ENCODE measurements at regions not wholly inside any gene's neighbourhood (a gene's known extent, or its start where the extent isn't known, plus 50 kb on each side); places are given as distances from the start of the nearest gene placed in this dataset.
"Not testable (repeated sequence)": the region's sequence is repeated elsewhere in the genome, so short reads cannot be mapped to it uniquely, and the experiment has no call there.

DNA sequence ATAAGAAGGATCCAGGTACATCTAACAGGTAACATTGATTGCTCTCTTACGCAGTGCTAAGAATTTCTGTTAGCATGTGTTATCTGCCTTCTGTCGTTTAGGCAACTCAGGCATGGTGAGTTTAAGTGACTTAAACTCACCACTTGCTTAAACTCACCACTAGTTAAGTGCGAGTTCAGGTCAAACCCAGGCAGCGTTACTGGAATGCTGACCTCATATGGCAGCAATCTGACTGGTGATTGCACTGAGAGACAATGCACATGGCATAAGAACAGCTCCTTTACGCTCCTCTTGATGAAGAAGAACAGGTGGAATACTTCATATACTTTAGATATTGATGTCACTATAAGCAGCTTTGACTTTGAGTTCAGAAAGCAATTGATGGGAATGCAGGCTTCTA is 954.1 kb downstream of the SOCS6 start:
- no peak for DNase-seq (ENCODE audit: extremely low read depth in 1 of 11, low read depth in 9 of 11, low spot score in 4 of 11)

GRCh38 chr18:71238974-71239624 is 950.3 kb downstream of the SOCS6 start:
- no peak for DNase-seq (ENCODE audit: extremely low read depth in 1 of 11, low read depth in 9 of 11, low spot score in 4 of 11)

- DNase-seq (ENCODE audit: extremely low read depth in 1 of 11, low read depth in 9 of 11, low spot score in 4 of 11): no peak
Observed at GRCh38 chr18:71237641-71238040, 948.8 kb downstream of the SOCS6 start.

- no peak for DNase-seq (ENCODE audit: extremely low read depth in 1 of 11, low read depth in 9 of 11, low spot score in 4 of 11)
Observed at GRCh38 chr18:71233177-71233576, 944.3 kb downstream of the SOCS6 start.

DNA sequence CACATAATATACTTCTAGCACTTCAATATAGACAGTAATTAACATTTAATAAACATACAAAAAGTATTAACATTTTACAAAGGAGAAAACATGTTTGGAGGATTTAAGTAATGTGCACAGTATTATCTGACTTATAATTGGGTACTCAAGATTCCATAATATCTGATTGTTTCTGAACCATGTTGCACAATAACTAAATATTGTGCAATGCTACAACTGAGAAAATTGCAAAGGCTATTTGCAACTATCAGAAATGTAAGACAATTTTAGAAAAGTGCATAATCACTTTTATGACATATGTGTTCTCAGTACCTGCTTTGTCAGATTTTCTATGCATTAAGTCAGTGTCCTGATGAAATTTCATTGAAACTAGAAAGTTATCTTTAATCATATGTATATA is 934.6 kb downstream of the SOCS6 start:
- no peak for DNase-seq (ENCODE audit: extremely low read depth in 1 of 11, low read depth in 9 of 11, low spot score in 4 of 11)

GRCh38 chr18:71221405-71221804 is 932.6 kb downstream of the SOCS6 start:
- DNase-seq (ENCODE audit: extremely low read depth in 1 of 11, low read depth in 9 of 11, low spot score in 4 of 11): no peak

DNA sequence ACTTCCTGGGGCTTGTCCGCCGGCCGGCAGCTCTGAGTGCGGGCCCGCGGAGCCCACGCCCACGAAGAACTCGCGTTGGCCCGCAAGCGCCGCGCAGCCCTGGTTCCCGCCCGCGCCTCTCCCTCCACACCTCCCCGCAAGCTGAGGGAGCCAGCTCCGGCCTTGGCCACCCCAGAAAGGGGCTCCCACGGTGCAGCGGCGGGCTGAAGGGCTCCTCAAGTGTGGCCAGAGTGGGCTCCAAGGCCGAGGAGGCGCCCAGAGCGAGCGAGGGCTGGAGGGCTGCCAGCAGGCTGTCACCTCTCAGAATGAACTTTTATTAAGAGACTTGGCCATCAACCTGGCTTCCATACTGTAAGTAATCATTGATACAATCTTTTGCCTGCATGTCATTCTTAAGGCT is 923.9 kb downstream of the SOCS6 start:
- DNase-seq (ENCODE audit: extremely low read depth in 1 of 11, low read depth in 9 of 11, low spot score in 4 of 11): not testable (repeated sequence)

DNA sequence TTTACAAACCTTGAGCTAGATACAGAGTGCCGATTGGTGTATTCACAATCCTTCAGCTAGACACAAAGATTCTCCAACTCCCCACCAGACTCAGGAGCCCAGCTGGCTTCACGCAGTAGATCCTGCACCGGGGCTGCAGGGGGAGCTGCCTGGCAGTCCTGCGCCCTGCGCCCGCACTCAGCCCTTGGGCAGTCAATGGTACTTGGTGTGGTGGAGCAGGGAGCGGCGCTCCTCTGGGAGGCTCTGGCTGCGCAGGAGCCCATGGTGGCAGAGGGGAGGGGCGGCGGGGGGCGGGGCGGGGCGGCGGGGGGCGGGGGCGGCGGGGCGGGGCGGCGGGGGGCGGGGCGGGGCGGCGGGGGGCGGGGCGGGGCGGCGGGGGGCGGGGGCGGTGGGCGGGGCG is 923.4 kb downstream of the SOCS6 start:
- no peak for DNase-seq (ENCODE audit: extremely low read depth in 1 of 11, low read depth in 9 of 11, low spot score in 4 of 11)

- no peak for DNase-seq (ENCODE audit: extremely low read depth in 1 of 11, low read depth in 9 of 11, low spot score in 4 of 11)
Observed at GRCh38 chr18:71209944-71210343, 921.1 kb downstream of the SOCS6 start.

DNA sequence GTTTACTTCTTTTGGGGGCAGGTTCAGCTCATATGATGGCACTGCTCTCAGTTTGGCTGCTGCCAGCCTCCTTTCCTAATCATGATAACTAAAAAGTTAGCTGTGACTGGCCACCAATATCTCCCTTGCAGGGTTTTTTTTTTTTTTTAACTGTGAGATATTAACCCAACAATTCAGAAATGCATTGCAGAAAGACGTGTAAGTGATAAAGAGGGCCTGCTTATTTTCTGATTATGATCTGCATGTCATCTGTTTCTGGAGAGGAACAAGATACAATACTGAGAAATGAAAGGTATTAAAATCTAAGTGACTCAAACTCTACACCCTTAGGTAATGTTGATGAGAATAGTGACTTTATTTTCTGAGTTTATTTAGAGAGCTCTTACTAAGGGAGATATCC is 905.6 kb downstream of the SOCS6 start:
- DNase-seq (ENCODE audit: extremely low read depth in 1 of 11, low read depth in 9 of 11, low spot score in 4 of 11): no peak

GRCh38 chr18:71189581-71189980 is 900.7 kb downstream of the SOCS6 start:
- no peak for DNase-seq (ENCODE audit: extremely low read depth in 1 of 11, low read depth in 9 of 11, low spot score in 4 of 11)

GRCh38 chr18:71168557-71169145 is 879.8 kb downstream of the SOCS6 start:
- no peak for DNase-seq (ENCODE audit: extremely low read depth in 1 of 11, low read depth in 9 of 11, low spot score in 4 of 11)

GRCh38 chr18:71136487-71136886 is 847.6 kb downstream of the SOCS6 start:
- no peak for DNase-seq (ENCODE audit: extremely low read depth in 1 of 11, low read depth in 9 of 11, low spot score in 4 of 11)

DNA sequence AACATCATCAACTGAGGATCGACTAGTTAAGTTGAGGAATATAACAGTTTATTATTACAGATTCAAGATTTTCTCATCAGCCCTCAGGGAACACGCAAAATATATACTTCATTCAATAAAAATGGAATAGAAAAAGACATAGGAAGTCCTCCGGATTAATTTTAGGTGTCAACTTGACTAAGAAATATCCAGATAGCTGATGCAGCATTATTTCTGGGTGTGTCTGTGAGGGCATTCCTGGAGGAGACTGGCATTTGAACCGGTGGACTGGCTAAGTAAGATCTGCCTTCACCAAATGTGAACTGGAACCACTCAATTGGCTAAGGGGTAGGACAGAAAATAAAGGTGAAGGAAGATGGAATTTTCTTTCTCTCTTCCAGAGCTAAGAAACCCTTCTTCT is 845.3 kb downstream of the SOCS6 start:
- no peak for DNase-seq (ENCODE audit: extremely low read depth in 1 of 11, low read depth in 9 of 11, low spot score in 4 of 11)

DNA sequence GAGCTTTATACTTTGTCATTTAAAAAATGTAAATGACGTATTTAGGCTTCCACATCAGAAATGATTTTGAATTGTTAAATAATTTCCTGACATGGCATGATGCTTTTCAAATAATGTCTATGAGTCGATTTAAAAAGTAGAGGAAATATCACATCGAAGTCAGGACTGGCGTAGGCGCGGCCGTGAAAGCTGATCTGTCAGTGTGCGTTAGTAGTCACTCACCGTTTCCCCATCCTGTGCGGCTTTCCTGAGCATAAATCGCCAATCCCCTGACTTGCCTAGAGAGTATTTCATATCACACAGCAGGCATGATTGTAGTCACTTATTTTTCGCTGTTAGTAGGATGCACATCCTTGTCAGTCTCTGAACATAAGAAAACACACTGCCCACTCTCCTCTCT is 843.1 kb downstream of the SOCS6 start:
- DNase-seq (ENCODE audit: extremely low read depth in 1 of 11, low read depth in 9 of 11, low spot score in 4 of 11): no peak

- DNase-seq (ENCODE audit: extremely low read depth in 1 of 11, low read depth in 9 of 11, low spot score in 4 of 11): no peak
Observed at GRCh38 chr18:71130351-71130750, 841.5 kb downstream of the SOCS6 start.

DNA sequence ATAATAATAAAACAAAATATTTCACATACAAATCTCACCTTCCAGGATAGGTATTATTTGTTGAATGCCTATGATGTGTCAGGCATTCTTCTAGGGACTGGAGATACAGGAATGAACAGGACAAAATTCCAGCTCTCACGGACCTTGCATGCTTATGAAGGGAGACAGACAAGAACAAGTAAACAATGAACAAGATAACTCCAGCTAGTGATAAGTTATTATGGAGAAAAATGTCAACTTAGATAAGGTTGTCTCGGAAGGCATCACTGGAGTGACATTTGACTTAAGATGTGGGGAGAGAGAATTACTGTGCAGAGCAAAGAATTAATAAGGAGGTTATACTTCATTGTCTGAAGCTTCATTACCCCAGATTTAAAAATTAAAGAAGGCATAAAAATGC is 836.7 kb downstream of the SOCS6 start:
- DNase-seq (ENCODE audit: extremely low read depth in 1 of 11, low read depth in 9 of 11, low spot score in 4 of 11): no peak

DNA sequence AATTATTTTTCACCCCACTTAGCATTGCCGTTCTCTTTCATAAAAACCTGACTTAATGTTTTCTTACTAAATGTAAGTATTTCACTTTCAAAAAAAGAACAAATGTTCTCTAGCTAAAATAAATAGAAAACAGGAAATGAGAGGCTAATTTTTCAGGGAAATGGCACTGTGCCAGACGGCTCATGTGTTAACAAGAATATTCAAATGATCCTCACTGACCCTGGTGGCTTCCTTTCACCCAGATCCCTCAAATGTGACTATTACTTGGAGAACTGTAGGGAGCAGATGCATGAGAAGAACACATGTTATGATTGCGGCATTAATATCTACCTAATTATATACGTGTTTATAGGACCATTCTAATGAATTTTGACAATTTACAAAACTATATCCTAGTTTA is 827.7 kb downstream of the SOCS6 start:
- peak in 2 of 11 donors; percentile 4 to 8 for DNase-seq (ENCODE audit: extremely low read depth in 1 of 11, low read depth in 9 of 11, low spot score in 4 of 11)

DNA sequence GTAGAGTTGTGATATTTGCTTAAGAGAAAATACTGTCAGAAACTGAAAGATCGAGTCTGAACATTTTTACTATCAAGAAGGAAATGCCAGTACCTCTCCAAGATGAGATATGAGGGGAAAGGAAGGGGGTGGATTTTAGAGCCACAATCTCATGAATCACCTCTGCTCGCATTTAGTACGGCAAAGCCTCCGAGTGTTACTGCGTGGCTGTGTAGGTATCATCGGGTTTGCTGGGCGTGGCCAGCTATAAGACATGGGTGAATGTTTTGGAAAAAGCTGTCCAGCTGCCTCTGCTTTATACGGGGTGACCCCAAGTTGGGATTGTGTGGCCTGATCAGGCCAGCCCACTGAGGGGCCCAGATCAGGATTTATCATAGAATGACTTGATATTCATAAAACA is 826.4 kb downstream of the SOCS6 start:
- no peak for DNase-seq (ENCODE audit: extremely low read depth in 1 of 11, low read depth in 9 of 11, low spot score in 4 of 11)

DNA sequence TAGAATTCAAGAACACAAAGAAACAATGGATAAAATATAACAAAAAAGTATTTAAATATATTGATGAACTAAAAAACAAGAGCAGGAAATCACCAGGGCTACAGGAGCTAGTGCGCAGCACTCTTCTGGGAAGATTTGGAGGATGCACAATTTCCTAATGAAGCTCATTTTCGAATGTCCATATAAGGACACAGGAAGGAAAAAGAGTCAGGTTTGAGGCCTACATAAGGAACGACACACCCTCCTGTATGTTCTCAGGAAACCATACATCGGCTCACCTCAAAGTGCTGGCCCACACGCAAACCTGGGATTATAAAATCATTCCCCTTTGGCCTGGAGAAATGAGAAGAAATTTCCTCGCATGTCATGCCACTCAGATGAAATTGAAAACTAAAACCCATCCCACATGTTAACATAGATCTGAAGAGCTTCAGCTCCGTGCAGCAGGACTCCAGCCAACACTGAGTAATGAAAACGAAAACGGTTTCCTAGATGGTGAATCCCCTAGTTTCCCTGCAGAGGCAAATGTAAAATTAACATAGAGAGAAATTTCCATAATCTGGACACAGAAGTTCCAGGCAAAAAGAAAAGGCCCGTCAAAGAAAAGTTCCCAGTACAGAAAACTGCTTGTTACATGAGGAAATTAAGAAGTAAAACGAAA is 825.8 kb downstream of the SOCS6 start:
- no peak for DNase-seq (ENCODE audit: extremely low read depth in 1 of 11, low read depth in 9 of 11, low spot score in 4 of 11)

GRCh38 chr18:71107244-71107643 is 818.4 kb downstream of the SOCS6 start:
- no peak for DNase-seq (ENCODE audit: extremely low read depth in 1 of 11, low read depth in 9 of 11, low spot score in 4 of 11)
